IMR-90 (cell line): ENCODE measurements at regions not wholly inside any gene's neighbourhood (a gene's known extent, or its start where the extent isn't known, plus 50 kb on each side); places are given as distances from the start of the nearest gene placed in this dataset.

Source experiments
- ATAC-seq: fragments of 200-7000 bp; cut with Tn5 transposase; 2 replicates; pipeline ENCODE4 v1.9.1; 2020; ENCODE audit warnings: low read depth, mild to moderate bottlenecking, moderate library complexity
- BruUV-seq: library from RNA; stranded (reverse); fragments of 400-500 nt; replicated peaks from 2 replicates; lab custom pipeline; 2021; lab: Mats Ljungman, UMichigan
- CTCF ChIA-PET: fragments of 300-600 bp; formaldehyde crosslinking; extraction: SDS; loops from one replicate; lab custom pipeline; 2021; ENCODE audit warnings: antibody characterized with exemption; lab: Yijun Ruan, JAX
- POLR2A ChIA-PET: fragments of 300-600 bp; sonication (Branson Sonifier 250); formaldehyde crosslinking; loops from one replicate; lab custom pipeline; 2022; ENCODE audit warnings: antibody characterized with exemption; ENCODE audit not compliant: unreplicated experiment; lab: Charles Lee
- DNase-seq: peaks from one replicate; pipeline ENCODE4 v3.0.0; 2013
- H2AFZ ChIP-seq: replicated peaks from 2 replicates; pipeline ENCODE3; 2013; ENCODE audit warnings: low read length, mild to moderate bottlenecking; ENCODE audit not compliant: poor library complexity
- H2AK5ac ChIP-seq: 2 replicates; pipeline ENCODE4 v1.6.1; 2013; ENCODE audit warnings: low read depth, low read length, inconsistent platforms
- H2AK9ac ChIP-seq: replicated peaks from 2 replicates; pipeline ENCODE3; 2013; ENCODE audit warnings: mild to moderate bottlenecking, low read depth, low read length, moderate library complexity; ENCODE audit not compliant: poor library complexity
- H2BK120ac ChIP-seq: 2 replicates; pipeline ENCODE4 v1.6.1; 2013; ENCODE audit warnings: low read depth, low read length, inconsistent platforms
- H2BK15ac ChIP-seq: 3 replicates; pipeline ENCODE4 v1.6.1; 2013; ENCODE audit warnings: low read depth, low read length, inconsistent platforms
- H2BK20ac ChIP-seq: 2 replicates; pipeline ENCODE4 v1.6.1; 2013; ENCODE audit warnings: low read depth, mild to moderate bottlenecking, inconsistent platforms, low read length, moderate library complexity
- H2BK5ac ChIP-seq: 2 replicates; pipeline ENCODE4 v1.6.1; 2013; ENCODE audit warnings: mild to moderate bottlenecking, low read depth, low read length, inconsistent platforms; ENCODE audit not compliant: poor library complexity, severe bottlenecking
- H3K14ac ChIP-seq: replicated peaks from 2 replicates; pipeline ENCODE4 v1.6.1; 2013; ENCODE audit warnings: low read depth, low read length, inconsistent platforms
- H3K18ac ChIP-seq: 2 replicates; pipeline ENCODE4 v1.6.1; 2013; ENCODE audit warnings: low read depth, low read length, control low read depth
- H3K23ac ChIP-seq: 2 replicates; pipeline ENCODE4 v1.6.1; 2013; ENCODE audit warnings: low read depth, low read length, inconsistent platforms
- H3K27ac ChIP-seq: 2 replicates; pipeline ENCODE4 v1.5.1; 2013; ENCODE audit warnings: mild to moderate bottlenecking, control low read depth, low read length; ENCODE audit not compliant: insufficient read depth
- H3K27me3 ChIP-seq: 2 replicates; pipeline ENCODE4 v1.6.1; 2013; ENCODE audit warnings: low read length; ENCODE audit not compliant: control insufficient read depth, insufficient read depth
- H3K36me3 ChIP-seq: 2 replicates; pipeline ENCODE4 v1.6.1; 2013; ENCODE audit warnings: low read length, mixed read lengths; ENCODE audit not compliant: control insufficient read depth, insufficient read depth
- H3K4ac ChIP-seq: 2 replicates; pipeline ENCODE4 v1.6.1; 2013; ENCODE audit warnings: low read depth, low read length, inconsistent platforms
- H3K4me1 ChIP-seq: 2 replicates; pipeline ENCODE4 v1.6.1; 2013; ENCODE audit warnings: low read length, mixed read lengths; ENCODE audit not compliant: control insufficient read depth, insufficient read depth
- H3K4me2 ChIP-seq: 2 replicates; pipeline ENCODE4 v1.6.1; 2013; ENCODE audit warnings: low read depth, mild to moderate bottlenecking, control low read depth, low read length, moderate library complexity
- H3K4me3 ChIP-seq: 2 replicates; pipeline ENCODE4 v1.5.1; 2013; ENCODE audit warnings: low read depth, mild to moderate bottlenecking, control low read depth, low read length, moderate library complexity; ENCODE audit not compliant: insufficient read depth
- H3K56ac ChIP-seq: 2 replicates; pipeline ENCODE4 v1.6.1; 2013; ENCODE audit warnings: low read length, inconsistent platforms; ENCODE audit not compliant: insufficient read depth; ENCODE audit errors: extremely low read depth
- H3K79me1 ChIP-seq, 2 experiments: 2 replicates each; pipeline ENCODE4 v1.6.1; 2013; ENCODE audit warnings: low read length in 2 of 2, inconsistent platforms in 1 of 2, low read depth in 1 of 2
- H3K9ac ChIP-seq: 2 replicates; pipeline ENCODE4 v1.6.1; 2013; ENCODE audit warnings: low read depth, low read length, control low read depth
- H3K9me1 ChIP-seq: 2 replicates; pipeline ENCODE4 v1.6.1; 2013; ENCODE audit warnings: low read length, inconsistent platforms; ENCODE audit not compliant: insufficient read depth
- H3K9me3 ChIP-seq: 2 replicates; pipeline ENCODE4 v1.6.1; 2013; ENCODE audit warnings: low read length; ENCODE audit not compliant: control insufficient read depth, insufficient read depth
- H4K20me1 ChIP-seq: 2 replicates; pipeline ENCODE4 v1.6.1; 2013; ENCODE audit warnings: low read length, inconsistent platforms; ENCODE audit not compliant: insufficient read depth
- H4K5ac ChIP-seq: 2 replicates; pipeline ENCODE4 v1.6.1; 2013; ENCODE audit warnings: mild to moderate bottlenecking, low read depth, low read length, control low read depth
- H4K8ac ChIP-seq, 2 experiments: 2 replicates each; pipeline ENCODE4 v1.6.1; 2013; ENCODE audit warnings: low read depth in 2 of 2, low read length in 2 of 2, control low read depth in 1 of 2, inconsistent platforms in 1 of 2
- H4K91ac ChIP-seq: 2 replicates; pipeline ENCODE4 v1.6.1; 2013; ENCODE audit warnings: low read depth, low read length, inconsistent platforms; ENCODE audit not compliant: insufficient read depth
- BHLHE40 ChIP-seq: fragments of 150-350 bp; IDR thresholded peaks from 2 replicates; pipeline ENCODE4 v1.6.1; 2016; ENCODE audit warnings: mild to moderate bottlenecking, low read depth, low read length
- ELK1 ChIP-seq: fragments of 150-350 bp; IDR thresholded peaks from 2 replicates; pipeline ENCODE4 v1.6.1; 2016; ENCODE audit warnings: low read depth, mild to moderate bottlenecking, low read length, moderate library complexity, borderline replicate concordance
- FOS ChIP-seq: fragments of 150-350 bp; IDR thresholded peaks from 2 replicates; pipeline ENCODE4 v1.6.1; 2016; ENCODE audit warnings: low read depth, low read length
- MAFK ChIP-seq: IDR thresholded peaks from 2 replicates; pipeline ENCODE4 v1.6.1; 2012; ENCODE audit warnings: low read depth, low read length, improper control_type of control experiment
- MAZ ChIP-seq: IDR thresholded peaks from 2 replicates; pipeline ENCODE4 v1.6.1; 2012; ENCODE audit warnings: low read depth, mild to moderate bottlenecking, low read length, improper control_type of control experiment, moderate library complexity, borderline replicate concordance
- MXI1 ChIP-seq: IDR thresholded peaks from 2 replicates; pipeline ENCODE4 v1.6.1; 2012; ENCODE audit warnings: low read depth, mild to moderate bottlenecking, low read length, moderate library complexity, borderline replicate concordance
- POLR2A ChIP-seq: IDR thresholded peaks from 2 replicates; pipeline ENCODE4 v1.6.1; 2012; ENCODE audit warnings: mild to moderate bottlenecking, low read depth, low read length
- RFX5 ChIP-seq: IDR thresholded peaks from 2 replicates; pipeline ENCODE4 v1.8.0; 2012; ENCODE audit warnings: low read depth, mild to moderate bottlenecking, low read length, moderate library complexity
- USF2 ChIP-seq: fragments of 150-350 bp; IDR thresholded peaks from 2 replicates; pipeline ENCODE4 v1.6.1; 2017; ENCODE audit warnings: mild to moderate bottlenecking, antibody characterized with exemption, low read length, low read depth
- WGBS, 2 experiments: methylation state at CpG; one replicate each; pipeline versions ENCODE4 v1.1.5 to v1.1.7; 2013; ENCODE audit warnings: missing lambda C conversion rate in 2 of 2; ENCODE audit not compliant: insufficient read length in 1 of 2; ENCODE audit errors: extremely low coverage in 2 of 2; 5-methylcytosine and 5-hydroxymethylcytosine counted together
- dilution Hi-C: fragments of 300-500 bp; cut with HindIII; formaldehyde crosslinking; loops from one replicate; pipeline ENCODE4 v1.14.3; 2018; ENCODE audit warnings: low sequenced_read_pairs; ENCODE audit not compliant: unreplicated experiment
- in situ Hi-C: fragments of 300-500 bp; cut with MboI; formaldehyde crosslinking; loops from 3 replicates; pipeline ENCODE4 v1.14.3; 2019; ENCODE audit warnings: low sequenced_read_pairs, inconsistent platforms, mixed read lengths
- intact Hi-C: fragments of 100-400 bp; cut with micrococcal nuclease; formaldehyde crosslinking; loops from 2 replicates; pipeline ENCODE4 v1.10.0; 2022

- ATAC-seq, result peak; percentile 30
Observed at GRCh38 chr6:140438346-140438735, 1063.9 kb upstream of the CITED2 start.

More at GRCh38 chr6:140438346-140438735, 1063.9 kb upstream of the CITED2 start:
- WGBS, 2 experiments, result no CpG with 5 or more reads among the region's 2 CpGs
- in situ Hi-C loops, result loop anchor here (10.0 kb wide), 1 partner anchor 1064 kb away; the partner anchor contains the start of gene CITED2
- no peaks in the 10 kb centered on the region for H3K79me1 ChIP-seq
- peaks cover 14% of the 10 kb centered on the region; the same call in 1 of the 2 replicates for H3K4me1 ChIP-seq
- POLR2A ChIA-PET, result no interaction called here
- peak overlapping the region; percentile 66; the same call in 1 of the 2 replicates for H3K18ac ChIP-seq
- H3K9me1 ChIP-seq, result no peaks in the 10 kb centered on the region; the same call in 1 of the 2 replicates
- peak overlapping the region; percentile 91; the same call in 1 of the 2 replicates for H3K4ac ChIP-seq
- peaks cover 6% of the 10 kb centered on the region for H3K9me3 ChIP-seq
- no peaks in the 10 kb centered on the region for H3K36me3 ChIP-seq
- H3K56ac ChIP-seq, result peak overlapping the region; percentile 17
- peak; percentile 29 for DNase-seq
- peak overlapping the region; percentile 86; the same call in 1 of the 2 replicates for H3K14ac ChIP-seq
- no peaks in the 10 kb centered on the region for H3K27me3 ChIP-seq
- H2BK20ac ChIP-seq, result peak overlapping the region; percentile 81
- no peak overlapping the region for H3K9ac ChIP-seq
- peak overlapping the region; percentile 73 for H4K91ac ChIP-seq
- CTCF ChIA-PET, result interaction anchor here (1.2 kb wide), 1 partner anchor 22 kb away, joined by 4 read pairs; no protein-coding TSS in a partner anchor
- H3K27ac ChIP-seq, result no peak overlapping the region
- H3K23ac ChIP-seq, result peak overlapping the region; percentile 34; the same call in 1 of the 2 replicates
- peak overlapping the region; percentile 4; the same call in 1 of the 2 replicates for H3K4me2 ChIP-seq
- H4K5ac ChIP-seq, result peak overlapping the region; percentile 69; the same call in 1 of the 2 replicates
- dilution Hi-C loops, result no loop called here
- no TSS peak for BruUV-seq
- intact Hi-C loops, result loop anchor here (5.0 kb wide), 1 partner anchor 376 kb away; no protein-coding TSS in a partner anchor
- no peak overlapping the region for H3K4me3 ChIP-seq
- H4K8ac ChIP-seq, result peak overlapping the region; percentile 42 to 73
- H2BK15ac ChIP-seq, result peak overlapping the region; percentile 95; the same call in 2 of the 3 replicates
- H2BK5ac ChIP-seq, result peak overlapping the region; percentile 88
- H4K20me1 ChIP-seq, result no peaks in the 10 kb centered on the region
- H2BK120ac ChIP-seq, result peak overlapping the region; percentile 82
- H2AK5ac ChIP-seq, result no peak overlapping the region
- H2AFZ ChIP-seq, result no peak overlapping the region
- TF ChIP-seq BHLHE40 (no peak), USF2 (no peak), RFX5 (no peak), ELK1 (no peak), MAZ (no peak), FOS (no peak), POLR2A (no peak), MXI1 (no peak), MAFK (no peak)
- no peak overlapping the region for H2AK9ac ChIP-seq
